Neutrophil (primary cell): ENCODE measurements at regions not wholly inside any gene's neighbourhood (a gene's known extent, or its start where the extent isn't known, plus 50 kb on each side); places are given as distances from the start of the nearest gene placed in this dataset.

Experiments
- H3K27ac ChIP-seq: fragments of 200-600 bp; sonication (generic); 2 replicates; pipeline ENCODE4 v1.5.1; 2016; ENCODE audit warnings: mild to moderate bottlenecking, moderate library complexity
- H3K27me3 ChIP-seq: fragments of 200-600 bp; sonication (generic); 2 replicates; pipeline ENCODE4 v1.6.0; 2016; ENCODE audit warnings: mild to moderate bottlenecking
- H3K36me3 ChIP-seq: fragments of 200-600 bp; sonication (generic); 2 replicates; pipeline ENCODE4 v1.5.1; 2017
- H3K4me1 ChIP-seq, 2 experiments: fragments of 200-600 bp in 1 of 2; sonication (generic) in 1 of 2; 1 replicate in 1 of 2; 2 replicates in 1 of 2; pipeline versions ENCODE4 v1.5.1 to v1.6.1; 2013 to 2016; ENCODE audit warnings: low read depth in 1 of 2, low read length in 1 of 2, mild to moderate bottlenecking in 1 of 2, moderate library complexity in 1 of 2; ENCODE audit not compliant: control insufficient read depth in 1 of 2, insufficient read depth in 1 of 2
- H3K4me3 ChIP-seq, 2 experiments: fragments of 200-600 bp in 1 of 2; sonication (generic) in 1 of 2; 1 replicate in 1 of 2; 2 replicates in 1 of 2; pipeline ENCODE4 v1.5.1; 2013 to 2016; ENCODE audit warnings: low read depth in 1 of 2, low read length in 1 of 2, mild to moderate bottlenecking in 1 of 2, moderate library complexity in 1 of 2
- H3K9me3 ChIP-seq: fragments of 200-600 bp; sonication (generic); 2 replicates; pipeline ENCODE4 v1.5.1; 2016
- TF ChIP-seq, protein P1 (sequence below): fragments of 200-600 bp; sonication (generic); IDR thresholded peaks from 2 replicates; pipeline ENCODE4 v1.5.1; 2016; ENCODE audit warnings: antibody characterized with exemption

DNA sequence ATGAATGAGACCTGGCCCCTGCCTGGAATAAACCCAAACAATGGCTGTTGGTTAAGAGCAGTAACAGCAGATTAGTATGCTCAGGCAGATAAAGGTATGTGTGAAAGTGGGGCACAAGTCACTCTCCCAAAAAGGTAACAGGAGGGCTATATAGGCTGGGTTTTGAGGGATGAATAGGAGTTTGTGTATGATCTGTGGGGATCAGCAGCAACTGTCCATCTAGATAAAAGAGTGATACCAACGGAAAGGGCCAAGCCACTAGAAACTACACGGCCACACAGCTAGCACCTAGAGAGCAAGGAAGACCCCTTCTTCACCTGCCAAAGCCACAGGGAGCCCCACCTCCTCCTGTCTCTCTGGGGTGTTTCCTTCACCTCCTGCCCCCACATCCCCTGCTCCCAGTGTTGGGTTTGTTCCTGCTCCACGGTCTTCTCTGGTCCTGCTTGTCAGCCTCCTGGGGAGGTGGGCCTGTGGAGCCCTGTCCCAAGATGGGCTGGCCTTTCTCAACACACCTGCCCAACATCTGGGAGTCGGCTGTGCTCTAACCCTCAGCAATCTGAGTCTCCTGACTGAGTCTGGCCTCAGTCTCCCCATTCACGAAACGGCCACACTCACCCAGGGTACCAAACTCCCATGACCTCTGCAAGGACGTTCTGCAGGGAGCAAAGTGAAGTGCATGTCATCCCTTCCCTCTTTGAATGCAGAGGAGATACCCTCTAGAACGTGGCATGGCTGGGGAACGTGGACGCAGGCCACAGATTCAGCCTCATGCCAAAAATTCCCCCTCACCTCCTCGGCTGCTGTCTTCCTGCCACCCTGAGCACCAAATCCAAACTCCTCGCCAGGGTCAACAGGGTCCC lies 108.2 kb downstream of the NCOR2 start:
- TF ChIP-seq, protein P1, sequence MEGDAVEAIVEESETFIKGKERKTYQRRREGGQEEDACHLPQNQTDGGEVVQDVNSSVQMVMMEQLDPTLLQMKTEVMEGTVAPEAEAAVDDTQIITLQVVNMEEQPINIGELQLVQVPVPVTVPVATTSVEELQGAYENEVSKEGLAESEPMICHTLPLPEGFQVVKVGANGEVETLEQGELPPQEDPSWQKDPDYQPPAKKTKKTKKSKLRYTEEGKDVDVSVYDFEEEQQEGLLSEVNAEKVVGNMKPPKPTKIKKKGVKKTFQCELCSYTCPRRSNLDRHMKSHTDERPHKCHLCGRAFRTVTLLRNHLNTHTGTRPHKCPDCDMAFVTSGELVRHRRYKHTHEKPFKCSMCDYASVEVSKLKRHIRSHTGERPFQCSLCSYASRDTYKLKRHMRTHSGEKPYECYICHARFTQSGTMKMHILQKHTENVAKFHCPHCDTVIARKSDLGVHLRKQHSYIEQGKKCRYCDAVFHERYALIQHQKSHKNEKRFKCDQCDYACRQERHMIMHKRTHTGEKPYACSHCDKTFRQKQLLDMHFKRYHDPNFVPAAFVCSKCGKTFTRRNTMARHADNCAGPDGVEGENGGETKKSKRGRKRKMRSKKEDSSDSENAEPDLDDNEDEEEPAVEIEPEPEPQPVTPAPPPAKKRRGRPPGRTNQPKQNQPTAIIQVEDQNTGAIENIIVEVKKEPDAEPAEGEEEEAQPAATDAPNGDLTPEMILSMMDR: no peak
- H3K4me1 ChIP-seq: peaks cover 39 to 43% of the 10 kb centered on the region in 2 experiments

DNA sequence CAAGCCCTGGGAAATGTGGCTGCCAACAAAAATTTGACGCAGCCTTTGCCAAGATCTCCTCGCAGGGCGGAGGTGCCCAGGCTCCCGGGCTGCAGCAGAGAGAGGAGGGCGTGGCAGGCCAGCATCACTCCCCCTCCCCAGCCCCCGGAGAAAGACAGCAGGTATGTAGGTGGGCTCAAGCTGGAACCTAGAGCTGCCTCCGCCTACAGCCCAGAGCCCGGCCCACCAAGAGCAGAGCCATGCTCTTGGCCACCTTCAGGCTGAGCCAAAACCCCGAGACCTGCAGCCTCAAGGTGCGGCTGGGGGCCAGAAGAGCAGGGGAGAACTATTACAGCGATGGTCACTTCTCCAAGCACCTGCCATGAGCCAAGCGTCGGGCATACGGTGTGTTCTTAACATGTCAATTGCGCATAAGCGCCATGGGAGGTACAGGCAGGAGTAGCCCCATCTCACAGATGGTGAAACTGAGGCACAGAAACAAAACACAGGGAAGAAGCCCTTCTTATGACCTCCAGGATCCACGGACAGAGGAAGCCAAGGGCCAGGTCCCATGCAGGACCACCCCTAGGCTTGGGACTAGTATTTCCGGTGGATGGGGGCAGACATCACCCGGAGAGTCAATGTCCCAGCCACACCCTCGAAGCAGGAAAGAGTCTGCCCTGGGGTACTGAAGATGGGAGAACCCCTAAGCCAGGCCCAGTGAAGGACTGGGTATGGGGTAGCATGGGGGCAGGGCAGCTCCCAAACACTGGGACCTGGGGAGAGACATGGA lies 109.0 kb downstream of the NCOR2 start:
- TF ChIP-seq, protein P1: no peak

More for the DNA sequence above, 108.2 kb downstream of the NCOR2 start:
- Histone ChIP-seq H3K27ac (no peak overlapping the region), H3K9me3 (no peaks in the 10 kb centered on the region), H3K27me3 (no peaks in the 10 kb centered on the region), H3K36me3 (no peaks in the 10 kb centered on the region), H3K4me3 (no peak overlapping the region)

DNA sequence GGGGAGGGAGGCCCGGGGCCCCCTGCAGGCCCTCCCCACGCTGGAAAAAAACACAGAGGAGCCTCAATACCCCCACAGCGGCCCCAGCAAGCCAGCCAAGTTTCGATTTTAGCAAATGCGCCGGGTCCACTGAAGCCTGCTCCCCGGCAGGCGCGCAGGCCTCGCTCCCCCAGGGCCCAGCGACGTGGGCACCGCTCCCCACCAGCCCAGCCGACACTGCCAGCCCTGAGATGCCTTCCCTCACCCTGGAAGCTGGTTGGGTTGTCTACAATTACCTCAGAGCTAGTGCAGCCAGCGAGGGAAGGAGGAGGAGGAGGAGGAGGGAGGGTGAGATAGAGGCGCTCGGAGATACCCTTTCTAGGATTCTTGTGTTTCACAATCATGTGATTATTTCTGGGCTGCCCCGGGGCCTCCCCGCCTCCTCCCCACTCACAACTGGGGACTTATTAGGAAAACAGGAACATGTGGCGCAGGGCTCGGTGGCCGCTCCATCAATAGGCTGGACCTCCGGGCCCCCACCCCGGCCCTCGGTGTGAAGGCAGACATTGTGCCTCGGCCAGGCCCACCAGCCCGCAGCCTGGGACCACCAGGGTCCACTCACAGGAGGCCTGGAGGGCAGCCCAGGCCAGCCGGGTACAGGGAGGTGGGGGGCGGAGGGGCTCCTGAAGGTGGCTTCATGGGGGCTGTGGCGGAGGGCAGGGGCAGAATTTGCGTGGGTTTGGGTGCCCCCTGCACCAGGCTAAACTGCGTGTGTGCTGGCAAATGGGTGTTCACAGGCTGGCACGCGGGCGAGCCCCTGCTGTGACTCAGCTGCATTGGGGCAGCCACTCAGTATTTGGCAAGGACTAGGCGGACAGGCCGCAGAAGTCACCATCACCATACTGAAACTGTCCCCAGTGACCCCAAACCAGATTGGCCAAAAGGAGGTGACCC lies 109.9 kb downstream of the NCOR2 start:
- Histone ChIP-seq H3K27ac (peak overlapping the region; percentile 84), H3K4me1 (peaks cover 53 to 58% of the 10 kb centered on the region in 2 experiments), H3K4me3 (peak overlapping the region; percentile 59 to 66), H3K27me3 (no peaks in the 10 kb centered on the region), H3K9me3 (no peaks in the 10 kb centered on the region), H3K36me3 (no peaks in the 10 kb centered on the region)
- TF ChIP-seq, protein P1: no peak

More for the DNA sequence above, 109.0 kb downstream of the NCOR2 start:
- Histone ChIP-seq H3K4me1 (peaks cover 45 to 50% of the 10 kb centered on the region in 2 experiments), H3K9me3 (no peaks in the 10 kb centered on the region), H3K27me3 (no peaks in the 10 kb centered on the region), H3K27ac (no peak overlapping the region), H3K36me3 (no peaks in the 10 kb centered on the region), H3K4me3 (no peak overlapping the region)

GRCh38 chr12:124456652-124457152 lies 110.7 kb downstream of the NCOR2 start:
- Histone ChIP-seq H3K36me3 (no peaks in the 10 kb centered on the region), H3K27ac (peak overlapping the region; percentile 84), H3K4me3 (peak overlapping the region; percentile 59 to 66), H3K4me1 (peaks cover 60 to 67% of the 10 kb centered on the region in 2 experiments), H3K9me3 (no peaks in the 10 kb centered on the region), H3K27me3 (no peaks in the 10 kb centered on the region)
- TF ChIP-seq, protein P1: no peak

- TF ChIP-seq, protein P1: no peak
- H3K27ac ChIP-seq: peak overlapping the region; percentile 84
- peaks cover 60 to 67% of the 10 kb centered on the region in 2 experiments for H3K4me1 ChIP-seq
- H3K36me3 ChIP-seq: no peaks in the 10 kb centered on the region
- no peaks in the 10 kb centered on the region for H3K27me3 ChIP-seq
- peak overlapping the region; percentile 36 to 66 for H3K4me3 ChIP-seq
- H3K9me3 ChIP-seq: no peaks in the 10 kb centered on the region
These were observed 111.2 kb downstream of the NCOR2 start for GRCh38 chr12:124456133-124456651.
